ENCODE measurements at regions not wholly inside any gene's neighbourhood (a gene's known extent, or its start where the extent isn't known, plus 50 kb on each side); places are given as distances from the start of the nearest gene placed in this dataset.
"Not testable (repeated sequence)": the region's sequence is repeated elsewhere in the genome, so short reads cannot be mapped to it uniquely, and the experiment has no call there.

- H3K27ac Mint-ChIP-seq: no peak overlapping the region
- H3K27me3 Mint-ChIP-seq (ENCODE audit: low read depth): no peaks in the 10 kb centered on the region; the same call in 1 of the 2 replicates
- DNase-seq (ENCODE audit: low spot score) (no peak), ATAC-seq (no peak)
- CTCF ChIA-PET: no interaction called here
- POLR2A ChIA-PET: no interaction called here
- H3K9me3 Mint-ChIP-seq: peaks cover 47% of the 10 kb centered on the region
- no peak overlapping the region for H3K4me3 Mint-ChIP-seq
- TF ChIP-seq MYBL2 (CRISPR knock-in tag; IDR thresholded peaks at IDR 0.05) (no peak), ESRRA (CRISPR knock-in tag; IDR thresholded peaks at IDR 0.05; ENCODE audit: borderline replicate concordance) (no peak)
- peaks cover 23% of the 10 kb centered on the region for H3K36me3 Mint-ChIP-seq
- peaks cover 5% of the 10 kb centered on the region; the same call in 1 of the 2 replicates for H3K4me1 Mint-ChIP-seq
Measured at GRCh38 chr5:114727358-114727757, 365.5 kb downstream of the KCNN2 start.

GRCh38 chr5:114726131-114726530 lies 364.3 kb downstream of the KCNN2 start:
- CTCF ChIA-PET: no interaction called here
- POLR2A ChIA-PET: no interaction called here
- H3K4me3 Mint-ChIP-seq: no peak overlapping the region
- DNase-seq (ENCODE audit: low spot score) (no peak), ATAC-seq (no peak)
- no peak overlapping the region for H3K27ac Mint-ChIP-seq
- no peak for TF ChIP-seq E2F4 (CRISPR knock-in tag; IDR thresholded peaks at IDR 0.05; ENCODE audit: borderline replicate concordance, low read depth)
- TF ChIP-seq PRRX2 (CRISPR knock-in tag; IDR thresholded peaks at IDR 0.05): no peak
- no peak for TF ChIP-seq NFATC4 (CRISPR knock-in tag; IDR thresholded peaks at IDR 0.05)
- no peak for TF ChIP-seq ZNF416 (CRISPR knock-in tag; IDR thresholded peaks at IDR 0.05)
- no peak for TF ChIP-seq ZNF121 (CRISPR knock-in tag; IDR thresholded peaks at IDR 0.05)
- TF ChIP-seq ATF2 (CRISPR knock-in tag; IDR thresholded peaks at IDR 0.05; ENCODE audit: borderline replicate concordance, low read depth): no peak
- H3K36me3 Mint-ChIP-seq: peaks cover 31% of the 10 kb centered on the region
- no peaks in the 10 kb centered on the region for H3K4me1 Mint-ChIP-seq
- H3K27me3 Mint-ChIP-seq (ENCODE audit: low read depth): peaks cover 2% of the 10 kb centered on the region
- H3K9me3 Mint-ChIP-seq: peaks cover 58% of the 10 kb centered on the region

- peaks cover 2% of the 10 kb centered on the region for H3K27me3 Mint-ChIP-seq (ENCODE audit: low read depth)
- CTCF ChIA-PET: no interaction called here
- H3K27ac Mint-ChIP-seq: no peak overlapping the region
Measured at GRCh38 chr5:114719268-114719667, 357.4 kb downstream of the KCNN2 start.

GRCh38 chr5:114716955-114717354 lies 355.1 kb downstream of the KCNN2 start:
- Mint-ChIP-seq H3K27me3 (ENCODE audit: low read depth) (peaks cover 2% of the 10 kb centered on the region; the same call in 1 of the 2 replicates), H3K9me3 (peaks cover 38% of the 10 kb centered on the region), H3K27ac (no peak overlapping the region), H3K36me3 (peaks cover 23% of the 10 kb centered on the region), H3K4me1 (no peaks in the 10 kb centered on the region), H3K4me3 (no peak overlapping the region)
- DNase-seq (ENCODE audit: low spot score): no peak
- no peak for ATAC-seq
- POLR2A ChIA-PET: no interaction called here
- TF ChIP-seq SOX15 (CRISPR knock-in tag; IDR thresholded peaks at IDR 0.05) (no peak), ZNF317 (CRISPR knock-in tag; IDR thresholded peaks at IDR 0.05; ENCODE audit: borderline replicate concordance, low read depth) (no peak), CBFB (CRISPR knock-in tag; IDR thresholded peaks at IDR 0.05; ENCODE audit: low read depth) (no peak)
- CTCF ChIA-PET: no interaction called here

More at GRCh38 chr5:114719268-114719667, 357.4 kb downstream of the KCNN2 start:
- POLR2A ChIA-PET: no interaction called here
- peaks cover 54% of the 10 kb centered on the region for H3K9me3 Mint-ChIP-seq
- no peak overlapping the region for H3K4me3 Mint-ChIP-seq
- H3K4me1 Mint-ChIP-seq: no peaks in the 10 kb centered on the region
- DNase-seq (ENCODE audit: low spot score) (no peak), ATAC-seq (no peak)
- TF ChIP-seq HMGXB4 (CRISPR knock-in tag; IDR thresholded peaks at IDR 0.05): no peak
- H3K36me3 Mint-ChIP-seq: peaks cover 38% of the 10 kb centered on the region

- H3K27ac Mint-ChIP-seq; POLR2A ChIA-PET; ATAC-seq; H3K36me3 Mint-ChIP-seq; H3K27me3 Mint-ChIP-seq (ENCODE audit: low read depth); H3K4me3 Mint-ChIP-seq: not testable (repeated sequence)
- CTCF ChIA-PET: interaction anchor here (0.6 kb wide), 1 partner anchor 478 kb away, joined by 6 read pairs; no protein-coding TSS in a partner anchor
- DNase-seq (ENCODE audit: low spot score): peak; percentile 9
- peaks cover 23% of the 10 kb centered on the region for H3K9me3 Mint-ChIP-seq
- H3K4me1 Mint-ChIP-seq: peaks cover 10% of the 10 kb centered on the region
Measured at GRCh38 chr5:114704225-114704893, 342.5 kb downstream of the KCNN2 start.
